GM12878 (cell line): ENCODE measurements at regions not wholly inside any gene's neighbourhood (a gene's known extent, or its start where the extent isn't known, plus 50 kb on each side); places are given as distances from the start of the nearest gene placed in this dataset.

Experiments
- ATAC-seq: fragments of 200-7000 bp; cut with Tn5 transposase; 3 replicates; pipeline ENCODE4 v1.9.1; 2020; ENCODE audit warnings: mild to moderate bottlenecking, moderate library complexity
- BruUV-seq: library from RNA; stranded (reverse); fragments of 400-500 nt; replicated peaks from 2 replicates; lab custom pipeline; 2021; lab: Mats Ljungman, UMichigan
- CTCF ChIA-PET: fragments of 300-600 bp; sonication (Branson Sonifier 250); formaldehyde crosslinking; extraction: SDS; loops from one replicate; lab custom pipeline; 2021; ENCODE audit warnings: inconsistent platforms; lab: Yijun Ruan, JAX
- POLR2A ChIA-PET: fragments of 350-600 bp; formaldehyde crosslinking; extraction: SDS; loops from one replicate; lab custom pipeline; 2021; ENCODE audit warnings: inconsistent platforms; lab: Charles Lee
- RAD21 ChIA-PET: fragments of 300-600 bp; sonication (Branson Sonifier 250); formaldehyde crosslinking; loops from one replicate; lab custom pipeline; 2023; ENCODE audit warnings: antibody characterized with exemption; ENCODE audit not compliant: unreplicated experiment; lab: Charles Lee
- SMC1A ChIA-PET: fragments of 300-600 bp; sonication (Branson Sonifier 250); formaldehyde crosslinking; loops from one replicate; lab custom pipeline; 2023; ENCODE audit not compliant: unreplicated experiment, uncharacterized antibody; lab: Charles Lee
- DNase-seq: peaks from one replicate; pipeline ENCODE4 v3.0.0-alpha.2; 2011; ENCODE audit warnings: low read depth, low spot score
- FAIRE-seq: peaks from 3 replicates; lab custom pipeline; 2011; peaks lifted over from hg19 to GRCh38; lab: Jason Lieb, UNC
- H2AFZ ChIP-seq: 2 replicates; pipeline ENCODE4 v1.6.0; 2011; ENCODE audit warnings: low read depth, low read length, control low read depth; ENCODE audit not compliant: control insufficient read depth
- H3K27ac ChIP-seq: 2 replicates; pipeline ENCODE4 v1.5.1; 2011; ENCODE audit warnings: control low read depth; ENCODE audit not compliant: control insufficient read depth, insufficient read depth
- H3K27me3 ChIP-seq, 2 experiments: replicated peaks in 1 of 2; 2 replicates each; pipeline versions ENCODE4 v1.6.0 to v1.6.1; 2011; ENCODE audit warnings: low read length in 1 of 2; ENCODE audit not compliant: control insufficient read depth in 2 of 2, insufficient read depth in 2 of 2
- H3K36me3 ChIP-seq, 2 experiments: 2 replicates each; pipeline ENCODE4 v1.5.1; 2011; ENCODE audit warnings: low read length in 1 of 2; ENCODE audit not compliant: control insufficient read depth in 2 of 2, insufficient read depth in 2 of 2
- H3K4me1 ChIP-seq: 2 replicates; pipeline ENCODE4 v1.6.1; 2011; ENCODE audit warnings: mild to moderate bottlenecking, low read length, moderate library complexity, mixed read lengths; ENCODE audit not compliant: control insufficient read depth, insufficient read depth
- H3K4me2 ChIP-seq: 2 replicates; pipeline ENCODE4 v1.6.0; 2011; ENCODE audit warnings: control low read depth; ENCODE audit not compliant: control insufficient read depth, insufficient read depth
- H3K4me3 ChIP-seq: fragments of 200-600 bp; sonication (generic); 2 replicates; pipeline ENCODE4 v1.5.1; 2016
- H3K79me2 ChIP-seq: 2 replicates; pipeline ENCODE4 v1.6.0; 2011; ENCODE audit warnings: low read length; ENCODE audit not compliant: control insufficient read depth, insufficient read depth
- H3K9ac ChIP-seq: 2 replicates; pipeline ENCODE4 v1.8.0; 2011; ENCODE audit warnings: low read length, control low read depth, mixed read lengths; ENCODE audit not compliant: control insufficient read depth, insufficient read depth
- H3K9me3 ChIP-seq: replicated peaks from 3 replicates; pipeline ENCODE4 v1.5.1; 2011; ENCODE audit warnings: mild to moderate bottlenecking, low read length; ENCODE audit not compliant: control insufficient read depth, insufficient read depth
- H4K20me1 ChIP-seq: 2 replicates; pipeline ENCODE4 v1.6.0; 2011; ENCODE audit not compliant: control insufficient read depth, insufficient read depth
- IRF3 ChIP-seq: fragments of 450-650 bp; IDR thresholded peaks from 2 replicates; pipeline ENCODE4 v1.6.1; 2014; ENCODE audit warnings: mild to moderate bottlenecking
- TCF7 ChIP-seq: IDR thresholded peaks from 2 replicates; pipeline ENCODE4 v1.6.1; 2014; ENCODE audit warnings: antibody characterized with exemption, borderline replicate concordance
- ZNF24 ChIP-seq: fragments of 450-650 bp; IDR thresholded peaks from 2 replicates; pipeline ENCODE4 v1.6.1; 2017; ENCODE audit warnings: antibody characterized with exemption, mild to moderate bottlenecking
- ZNF592 ChIP-seq: fragments of 450-650 bp; IDR thresholded peaks from 2 replicates; pipeline ENCODE4 v1.6.1; 2017; ENCODE audit warnings: mild to moderate bottlenecking, moderate library complexity
- ZZZ3 ChIP-seq: IDR thresholded peaks from 2 replicates; pipeline ENCODE4 v1.6.1; 2011; ENCODE audit warnings: low read depth; ENCODE audit not compliant: control insufficient read depth, insufficient read length
- WGBS: methylation state at CpG from one replicate; pipeline ENCODE4 v1.1.6; 2016; ENCODE audit warnings: low lambda C conversion rate; ENCODE audit not compliant: insufficient replicate concordance, insufficient coverage; ENCODE audit errors: missing lambda C conversion rate; 5-methylcytosine and 5-hydroxymethylcytosine counted together
- in situ Hi-C: fragments of 300-500 bp; cut with MboI; formaldehyde crosslinking; loops from 9 replicates; pipeline ENCODE4 v1.14.3; 2018; ENCODE audit warnings: mixed read lengths
- intact Hi-C: fragments of 100-400 bp; cut with micrococcal nuclease; formaldehyde crosslinking; loops from one replicate; pipeline ENCODE4 v1.14.2; 2022; ENCODE audit not compliant: unreplicated experiment

GRCh38 chr21:16061194-16061593 is 331.4 kb downstream of the USP25 start:
- CTCF ChIA-PET, result no interaction called here
- TF ChIP-seq ZNF24 (no peak), ZZZ3 (no peak), IRF3 (no peak)
- Histone ChIP-seq H3K4me2 (no peak overlapping the region), H3K9me3 (no peaks in the 10 kb centered on the region; the same call in 2 of the 3 replicates), H3K27ac (no peak overlapping the region), H3K4me1 (no peaks in the 10 kb centered on the region), H3K36me3 (no peaks in the 10 kb centered on the region), H4K20me1 (no peaks in the 10 kb centered on the region), H2AFZ (no peak overlapping the region), H3K9ac (no peak overlapping the region), H3K4me3 (no peak overlapping the region), H3K27me3 (no peaks in the 10 kb centered on the region), H3K79me2 (no peaks in the 10 kb centered on the region)
- RAD21 ChIA-PET, result no interaction called here
- in situ Hi-C loops, result loop anchor here (10.0 kb wide), 1 partner anchor 56 kb away; no protein-coding TSS in a partner anchor
- intact Hi-C loops, result no loop called here
- FAIRE-seq (no peak), ATAC-seq (no peak), DNase-seq (no peak)
- POLR2A ChIA-PET, result no interaction called here
- no TSS peak for BruUV-seq
- WGBS, result 46% methylated on average over 6 of the region's 9 CpGs
- SMC1A ChIA-PET, result no interaction called here

- Histone ChIP-seq H3K36me3 (no peaks in the 10 kb centered on the region), H4K20me1 (no peaks in the 10 kb centered on the region), H3K9me3 (no peaks in the 10 kb centered on the region), H3K4me2 (no peak overlapping the region), H3K27ac (no peak overlapping the region), H2AFZ (no peak overlapping the region), H3K9ac (no peak overlapping the region), H3K4me3 (no peak overlapping the region), H3K4me1 (no peaks in the 10 kb centered on the region), H3K27me3 (no peaks in the 10 kb centered on the region), H3K79me2 (no peaks in the 10 kb centered on the region)
- 26% methylated on average over 9 of the region's 9 CpGs for WGBS
- no peak for FAIRE-seq
- no TSS peak for BruUV-seq
- in situ Hi-C loops (loop anchor here (10.0 kb wide), 1 partner anchor 65 kb away; no protein-coding TSS in a partner anchor), intact Hi-C loops (no loop called here)
- RAD21 ChIA-PET, result no interaction called here
- TF ChIP-seq TCF7 (no peak), ZNF592 (no peak)
- POLR2A ChIA-PET, result no interaction called here
- SMC1A ChIA-PET, result no interaction called here
- ATAC-seq, result no peak
- DNase-seq, result no peak
- CTCF ChIA-PET, result interaction anchor here (0.7 kb wide), 1 partner anchor 261 kb away, joined by 3 read pairs; no protein-coding TSS in a partner anchor
Observed at GRCh38 chr21:16069178-16070112, 339.7 kb downstream of the USP25 start.
